KMS-11 (cell line): ENCODE measurements at regions not wholly inside any gene's neighbourhood (a gene's known extent, or its start where the extent isn't known, plus 50 kb on each side); places are given as distances from the start of the nearest gene placed in this dataset.
"Not testable (repeated sequence)": the region's sequence is repeated elsewhere in the genome, so short reads cannot be mapped to it uniquely, and the experiment has no call there.

Source experiments
- H2AFZ ChIP-seq: fragments of 200-600 bp; sonication (generic); 2 replicates; pipeline ENCODE4 v1.6.1; 2016; ENCODE audit warnings: antibody characterized with exemption, mixed run types, low read depth
- H3K27ac ChIP-seq: fragments of 200-600 bp; sonication (generic); 2 replicates; pipeline ENCODE4 v1.6.1; 2016; ENCODE audit warnings: mild to moderate bottlenecking, mixed run types
- H3K27me3 ChIP-seq: fragments of 200-600 bp; sonication (generic); 2 replicates; pipeline ENCODE4 v1.6.1; 2017; ENCODE audit warnings: mild to moderate bottlenecking, low read depth, mixed run types, moderate library complexity; ENCODE audit not compliant: insufficient read depth
- H3K36me3 ChIP-seq: fragments of 200-600 bp; sonication (generic); 2 replicates; pipeline ENCODE4 v1.6.1; 2017; ENCODE audit warnings: mild to moderate bottlenecking, mixed run types; ENCODE audit not compliant: insufficient read depth
- H3K4me1 ChIP-seq: fragments of 200-600 bp; sonication (generic); 2 replicates; pipeline ENCODE4 v1.6.1; 2016; ENCODE audit warnings: mild to moderate bottlenecking, low read depth, mixed run types; ENCODE audit not compliant: poor library complexity, severe bottlenecking
- H3K4me2 ChIP-seq: fragments of 200-600 bp; sonication (generic); 2 replicates; pipeline ENCODE4 v1.7.0; 2016; ENCODE audit warnings: mild to moderate bottlenecking, mixed run types
- H3K4me3 ChIP-seq: fragments of 200-600 bp; sonication (generic); IDR thresholded peaks from 2 replicates; pipeline ENCODE4 v1.6.1; 2017; ENCODE audit warnings: low read depth, low read length, mixed read lengths; ENCODE audit not compliant: insufficient read depth
- H3K79me2 ChIP-seq: fragments of 200-600 bp; sonication (generic); 2 replicates; pipeline ENCODE4 v1.6.1; 2016; ENCODE audit warnings: low read depth, mixed run types; ENCODE audit not compliant: insufficient read depth
- H3K9ac ChIP-seq: fragments of 200-600 bp; sonication (generic); 2 replicates; pipeline ENCODE4 v1.6.1; 2016; ENCODE audit warnings: mild to moderate bottlenecking, mixed run types
- H4K20me1 ChIP-seq: fragments of 200-600 bp; sonication (generic); 2 replicates; pipeline ENCODE4 v1.6.1; 2016; ENCODE audit warnings: mild to moderate bottlenecking, mixed run types; ENCODE audit not compliant: insufficient read depth
- TF ChIP-seq, protein P1 (sequence below): fragments of 200-600 bp; sonication (generic); conservative IDR thresholded peaks from 2 replicates; pipeline ENCODE4 v1.6.1; 2017; ENCODE audit warnings: low read depth, mild to moderate bottlenecking, antibody characterized with exemption, low read length, moderate library complexity, mixed read lengths

DNA sequence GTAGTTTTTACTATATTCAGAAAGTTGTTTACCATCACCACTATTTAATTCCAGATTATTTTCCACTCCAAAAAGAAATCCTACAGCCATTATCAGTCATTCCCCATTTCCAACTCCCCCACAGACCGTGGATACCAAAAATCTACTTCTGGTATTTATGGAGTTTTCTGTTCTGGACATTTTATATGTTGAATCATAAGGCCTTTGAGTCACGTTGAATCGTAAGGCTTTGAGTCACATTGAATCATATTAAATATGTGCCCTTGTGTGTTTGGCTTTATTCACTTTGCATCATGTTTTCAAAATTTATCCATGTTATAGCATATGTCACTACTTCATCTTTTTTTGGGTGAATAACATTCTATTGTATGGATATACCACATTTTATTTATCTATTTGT, 454.1 kb upstream of the NUDT12 start:
- Histone ChIP-seq H2AFZ (no peak overlapping the region), H3K36me3 (no peaks in the 10 kb centered on the region), H3K9ac (no peak overlapping the region), H3K27me3 (no peaks in the 10 kb centered on the region), H3K4me2 (no peak overlapping the region), H3K4me3 (no peak overlapping the region), H3K79me2 (no peaks in the 10 kb centered on the region), H3K27ac (no peak overlapping the region), H3K4me1 (no peaks in the 10 kb centered on the region), H4K20me1 (no peaks in the 10 kb centered on the region)
- TF ChIP-seq, protein P1, sequence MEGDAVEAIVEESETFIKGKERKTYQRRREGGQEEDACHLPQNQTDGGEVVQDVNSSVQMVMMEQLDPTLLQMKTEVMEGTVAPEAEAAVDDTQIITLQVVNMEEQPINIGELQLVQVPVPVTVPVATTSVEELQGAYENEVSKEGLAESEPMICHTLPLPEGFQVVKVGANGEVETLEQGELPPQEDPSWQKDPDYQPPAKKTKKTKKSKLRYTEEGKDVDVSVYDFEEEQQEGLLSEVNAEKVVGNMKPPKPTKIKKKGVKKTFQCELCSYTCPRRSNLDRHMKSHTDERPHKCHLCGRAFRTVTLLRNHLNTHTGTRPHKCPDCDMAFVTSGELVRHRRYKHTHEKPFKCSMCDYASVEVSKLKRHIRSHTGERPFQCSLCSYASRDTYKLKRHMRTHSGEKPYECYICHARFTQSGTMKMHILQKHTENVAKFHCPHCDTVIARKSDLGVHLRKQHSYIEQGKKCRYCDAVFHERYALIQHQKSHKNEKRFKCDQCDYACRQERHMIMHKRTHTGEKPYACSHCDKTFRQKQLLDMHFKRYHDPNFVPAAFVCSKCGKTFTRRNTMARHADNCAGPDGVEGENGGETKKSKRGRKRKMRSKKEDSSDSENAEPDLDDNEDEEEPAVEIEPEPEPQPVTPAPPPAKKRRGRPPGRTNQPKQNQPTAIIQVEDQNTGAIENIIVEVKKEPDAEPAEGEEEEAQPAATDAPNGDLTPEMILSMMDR: no peak

DNA sequence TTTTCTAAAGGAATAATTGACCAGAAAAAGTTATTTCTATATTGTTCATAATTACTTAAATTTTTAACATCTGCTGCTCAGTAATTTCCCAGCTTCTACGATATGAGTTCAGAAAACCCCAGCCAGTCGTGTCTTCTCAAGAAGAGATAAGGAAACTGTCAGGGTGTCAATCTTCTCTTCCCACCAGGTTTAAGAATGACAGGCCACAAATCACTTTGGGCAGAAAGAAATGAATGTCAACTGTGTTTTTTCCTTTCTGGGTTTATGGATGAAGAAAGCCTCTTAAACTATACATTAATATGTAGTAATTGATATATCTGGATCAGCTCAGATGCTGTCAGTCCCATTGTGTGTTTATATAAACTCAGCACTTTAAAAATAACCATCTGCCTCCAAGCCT, 453.2 kb upstream of the NUDT12 start:
- Histone ChIP-seq H3K36me3 (no peaks in the 10 kb centered on the region), H3K79me2 (no peaks in the 10 kb centered on the region), H3K4me3 (no peak overlapping the region), H3K27me3 (no peaks in the 10 kb centered on the region), H3K4me2 (no peak overlapping the region), H2AFZ (no peak overlapping the region), H3K4me1 (no peaks in the 10 kb centered on the region), H3K9ac (no peak overlapping the region), H3K27ac (no peak overlapping the region), H4K20me1 (no peaks in the 10 kb centered on the region)
- TF ChIP-seq, protein P1: no peak

DNA sequence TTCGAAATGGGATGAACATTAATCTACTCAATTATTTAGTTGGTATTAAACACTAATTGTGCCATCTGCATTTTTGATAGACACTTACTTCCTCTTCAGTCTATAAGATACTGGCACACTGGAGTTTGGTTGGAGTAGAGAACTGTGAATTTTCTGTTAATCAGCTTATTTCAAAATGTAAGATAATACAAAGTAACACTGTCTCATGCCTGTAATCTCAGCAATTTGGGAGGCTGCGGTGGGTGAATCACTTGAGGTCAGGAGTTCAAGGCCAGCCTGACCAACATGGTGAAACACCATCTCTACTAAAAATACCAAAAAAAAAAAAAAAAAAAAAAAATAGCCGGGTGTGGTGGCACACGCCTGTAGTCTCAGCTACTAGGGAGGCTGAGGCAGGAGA, 440.2 kb upstream of the NUDT12 start:
- H4K20me1 ChIP-seq: not testable (repeated sequence)

DNA sequence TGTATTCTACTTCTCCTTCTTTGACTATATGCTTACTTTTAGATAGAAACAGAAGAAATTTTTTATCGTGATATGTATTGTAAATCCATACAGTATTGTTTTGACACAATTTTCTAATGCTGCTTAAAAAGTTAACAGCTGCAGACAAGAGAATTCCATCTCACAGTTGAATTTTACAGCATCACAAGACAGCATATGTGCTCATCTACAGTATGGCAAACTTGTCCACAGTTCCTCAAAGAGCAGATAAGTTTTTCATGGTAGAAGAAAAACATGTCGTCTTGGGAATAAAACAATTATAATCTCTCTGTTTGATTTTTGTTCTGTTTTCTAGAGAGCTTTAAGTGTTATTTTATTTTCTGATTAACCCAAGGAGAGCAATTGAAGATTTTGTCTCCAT, 438.5 kb upstream of the NUDT12 start:
- TF ChIP-seq, protein P1: no peak
- no peak overlapping the region for H2AFZ ChIP-seq
- H3K4me2 ChIP-seq: no peak overlapping the region
- no peaks in the 10 kb centered on the region for H3K79me2 ChIP-seq
- no peaks in the 10 kb centered on the region for H4K20me1 ChIP-seq
- H3K4me3 ChIP-seq: no peak overlapping the region
- H3K27me3 ChIP-seq: no peaks in the 10 kb centered on the region
- H3K27ac ChIP-seq: no peak overlapping the region
- H3K36me3 ChIP-seq: no peaks in the 10 kb centered on the region
- H3K4me1 ChIP-seq: no peaks in the 10 kb centered on the region
- no peak overlapping the region for H3K9ac ChIP-seq

More for the DNA sequence above, 440.2 kb upstream of the NUDT12 start:
- H3K27me3 ChIP-seq, H3K36me3 ChIP-seq, H3K4me3 ChIP-seq, H3K27ac ChIP-seq, H3K79me2 ChIP-seq, H3K4me1 ChIP-seq, H3K9ac ChIP-seq, H3K4me2 ChIP-seq, H2AFZ ChIP-seq: not testable (repeated sequence)

DNA sequence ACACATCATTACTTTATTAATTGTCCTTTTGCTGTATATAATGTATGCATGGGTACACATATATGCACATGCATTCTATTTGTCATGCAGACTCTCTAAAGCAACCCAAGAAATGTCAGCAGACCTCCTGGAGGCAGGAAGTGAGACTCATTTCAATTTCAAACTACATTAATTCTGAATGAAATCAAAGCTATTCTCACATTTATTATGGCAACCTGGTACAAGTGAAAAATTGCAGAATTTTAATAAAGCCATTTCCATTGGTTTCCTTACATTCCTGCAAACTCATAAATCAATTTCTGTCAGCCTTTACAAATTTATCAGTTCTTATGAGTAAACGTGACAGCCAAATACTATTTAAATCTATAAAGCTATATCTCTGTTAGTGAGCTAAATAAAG, 430.4 kb upstream of the NUDT12 start:
- Histone ChIP-seq H3K4me3 (no peak overlapping the region), H3K27me3 (no peaks in the 10 kb centered on the region), H3K36me3 (no peaks in the 10 kb centered on the region), H3K9ac (no peak overlapping the region), H3K4me2 (no peak overlapping the region), H3K27ac (no peak overlapping the region), H4K20me1 (no peaks in the 10 kb centered on the region; the same call in 1 of the 2 replicates), H2AFZ (no peak overlapping the region), H3K79me2 (no peaks in the 10 kb centered on the region), H3K4me1 (no peaks in the 10 kb centered on the region)
- TF ChIP-seq, protein P1: no peak
